GM21576 (cell line): ENCODE measurements at regions not wholly inside any gene's neighbourhood (a gene's known extent, or its start where the extent isn't known, plus 50 kb on each side); places are given as distances from the start of the nearest gene placed in this dataset.

ENCODE experiments used
- ATAC-seq: cut with Tn5 transposase; IDR thresholded peaks from one replicate; pipeline ENCODE4 v1.9.1; 2021; ENCODE audit warnings: mild to moderate bottlenecking, moderate library complexity; ENCODE audit not compliant: unreplicated experiment

DNA sequence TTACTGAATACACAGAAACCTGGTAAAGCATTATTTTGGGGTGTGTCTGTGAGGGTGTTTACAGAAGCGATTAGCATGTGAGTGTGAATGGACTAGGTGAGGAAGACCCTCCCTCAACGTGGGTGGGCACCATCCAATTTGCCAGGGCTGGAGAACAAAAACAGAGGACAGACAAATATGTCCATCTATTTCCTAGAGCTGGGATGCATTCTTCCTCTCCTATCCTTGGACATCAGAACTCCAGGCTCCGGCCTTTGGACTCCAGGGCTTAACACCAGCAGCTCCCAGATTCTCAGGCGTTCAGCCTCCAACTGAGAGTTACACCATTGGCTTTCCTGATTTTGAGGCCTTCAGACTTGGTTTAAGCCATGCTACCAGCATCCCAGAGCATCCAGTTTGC lies 65.8 kb upstream of the CHD1 start:
- ATAC-seq = no peak

DNA sequence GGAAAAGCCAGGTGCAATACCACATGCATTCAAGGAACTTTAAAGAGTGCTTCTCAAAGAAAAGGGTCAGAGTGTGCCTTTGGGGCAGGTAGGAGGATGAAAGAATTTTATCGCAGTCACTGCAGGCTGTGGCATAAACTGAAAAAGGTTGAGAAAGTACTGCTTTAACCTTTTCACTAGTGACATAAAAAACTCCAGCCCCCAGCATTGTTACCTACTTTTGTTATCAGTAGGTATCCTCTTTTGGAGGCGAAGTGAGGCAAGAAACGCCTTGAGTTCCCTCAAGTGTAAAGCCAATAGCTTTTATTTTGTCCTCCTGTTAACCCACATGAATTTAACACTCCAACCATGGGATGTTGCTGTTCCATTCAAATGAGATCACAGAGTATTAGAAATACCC lies 64.7 kb upstream of the CHD1 start:
- ATAC-seq = no peak

DNA sequence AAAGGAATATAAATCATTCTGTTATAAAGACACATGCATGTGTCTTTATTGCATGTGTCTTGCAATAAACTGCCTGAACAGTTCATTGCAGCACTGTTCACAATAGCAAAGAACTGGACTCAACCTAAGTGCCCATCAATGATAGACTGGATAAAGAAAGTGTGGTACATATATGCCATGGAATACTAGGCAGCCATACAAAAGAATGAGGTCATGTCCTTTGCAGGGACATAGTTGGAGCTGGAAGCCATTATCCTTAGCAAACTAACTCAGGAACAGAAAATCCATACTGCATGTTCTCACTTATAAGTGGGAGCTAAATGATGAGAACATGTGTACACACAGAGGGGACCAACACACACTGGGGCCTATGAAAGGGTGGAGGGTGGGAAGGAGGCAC lies 63.7 kb upstream of the CHD1 start:
- no peak for ATAC-seq

DNA sequence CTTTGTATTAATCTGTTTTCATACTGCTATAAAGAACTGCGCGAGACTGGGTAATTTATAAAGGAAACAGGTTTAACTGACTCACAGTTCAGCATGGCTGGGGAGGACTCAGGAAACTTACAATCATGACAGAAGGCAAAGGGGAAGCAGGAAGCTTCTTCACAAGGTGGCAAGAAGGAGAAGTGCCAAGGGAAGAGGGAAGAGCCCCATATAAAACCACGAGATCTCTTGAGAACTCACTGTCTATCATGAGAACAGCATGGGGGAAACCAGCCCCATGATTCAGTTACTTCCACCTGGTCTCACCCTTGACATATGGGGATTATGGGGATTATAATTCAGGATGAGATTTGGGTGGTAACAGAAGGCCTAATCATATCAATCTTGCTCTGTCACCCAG lies 60.9 kb upstream of the CHD1 start:
- no peak for ATAC-seq

DNA sequence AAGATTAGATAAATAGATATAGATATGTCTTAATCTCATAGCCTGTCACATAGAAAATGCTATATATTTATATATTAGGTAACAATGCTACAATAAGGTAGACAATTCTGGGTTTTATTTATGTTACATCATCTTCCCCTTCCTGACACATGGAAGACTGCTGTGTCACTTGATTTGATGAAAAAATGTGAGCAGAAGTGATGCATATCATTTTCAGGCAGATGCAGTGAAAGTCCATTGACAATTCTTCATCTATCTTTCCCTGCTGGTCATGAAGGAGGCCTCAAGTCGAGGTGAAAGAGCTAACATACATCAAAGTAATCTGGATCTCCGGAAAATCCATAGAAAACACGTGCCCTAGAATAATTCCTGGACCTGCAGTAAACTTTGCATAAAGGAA lies 57.8 kb upstream of the CHD1 start:
- no peak for ATAC-seq

DNA sequence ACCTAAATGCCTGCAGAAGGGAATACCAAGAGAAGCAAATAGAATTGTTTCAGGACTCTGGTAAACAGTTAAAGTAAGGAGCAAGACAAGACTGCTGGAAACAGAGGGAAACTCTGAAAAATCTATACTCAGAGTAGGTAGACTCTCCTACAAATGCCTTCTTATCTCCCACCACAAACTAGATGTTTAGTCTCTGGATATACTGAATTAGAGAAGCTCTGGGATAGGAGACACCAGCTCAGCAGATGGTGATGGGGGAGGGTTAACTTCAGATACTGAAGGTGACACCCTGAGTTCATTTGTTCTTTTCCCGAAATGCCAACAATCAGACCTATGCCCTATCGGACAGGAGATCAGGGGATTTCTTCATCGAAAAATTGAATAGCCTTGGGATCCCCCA lies 54.1 kb upstream of the CHD1 start:
- ATAC-seq = no peak
